GM15510 (cell line): ENCODE measurements at regions not wholly inside any gene's neighbourhood (a gene's known extent, or its start where the extent isn't known, plus 50 kb on each side); places are given as distances from the start of the nearest gene placed in this dataset.
A peak's percentile ranks its signal among the peaks of the same experiment; 100 is the strongest.

Experiments
- POLR2A ChIP-seq: IDR thresholded peaks from 3 replicates; pipeline ENCODE4 v1.6.1; 2011; ENCODE audit warnings: borderline replicate concordance; ENCODE audit not compliant: insufficient read length; ENCODE audit errors: extremely low read depth

GRCh38 chr14:22497144-22497423 lies 91.9 kb downstream of the DAD1 start:
- TF ChIP-seq POLR2A = no peak

- TF ChIP-seq POLR2A = no peak
Observed at GRCh38 chr14:22494486-22495135, 94.4 kb downstream of the DAD1 start.

- TF ChIP-seq POLR2A = no peak
Observed at GRCh38 chr14:22493753-22494152, 95.3 kb downstream of the DAD1 start.

- TF ChIP-seq POLR2A = no peak
Observed at GRCh38 chr14:22492622-22493542, 96.1 kb downstream of the DAD1 start.

- TF ChIP-seq POLR2A = peak; percentile 55
Observed at GRCh38 chr14:22491683-22492621, 97.1 kb downstream of the DAD1 start.

GRCh38 chr14:22489957-22490950 lies 98.8 kb downstream of the DAD1 start:
- peak; percentile 21 for TF ChIP-seq POLR2A

- TF ChIP-seq POLR2A = peak; percentile 27
Observed at GRCh38 chr14:22489244-22489545, 99.8 kb downstream of the DAD1 start.

- peak; percentile 5 for TF ChIP-seq POLR2A
Observed at GRCh38 chr14:22488522-22489243, 100.3 kb downstream of the DAD1 start.

GRCh38 chr14:22487941-22488340 lies 101.1 kb downstream of the DAD1 start:
- no peak for TF ChIP-seq POLR2A

- TF ChIP-seq POLR2A = no peak
Observed at GRCh38 chr14:22487401-22487800, 101.6 kb downstream of the DAD1 start.

GRCh38 chr14:22486675-22487074 lies 102.3 kb downstream of the DAD1 start:
- no peak for TF ChIP-seq POLR2A

GRCh38 chr14:22485649-22486048 lies 103.4 kb downstream of the DAD1 start:
- TF ChIP-seq POLR2A = no peak

GRCh38 chr14:22485178-22485577 lies 103.8 kb downstream of the DAD1 start:
- no peak for TF ChIP-seq POLR2A
